NCI-H82 treated with DMSO at 0.1 percent for 48 hours (cell line): ENCODE measurements at regions not wholly inside any gene's neighbourhood (a gene's known extent, or its start where the extent isn't known, plus 50 kb on each side); places are given as distances from the start of the nearest gene placed in this dataset.
"Not testable (repeated sequence)": the region's sequence is repeated elsewhere in the genome, so short reads cannot be mapped to it uniquely, and the experiment has no call there.

Experiments
- DNase-seq: peaks from one replicate; lab custom pipeline; 2025; ENCODE audit not compliant: unreplicated experiment; lab: John Stamatoyannopoulos, UW

- DNase-seq = no peak
Measured at GRCh38 chr20:55175081-55175480, 699.7 kb downstream of the DOK5 start.

GRCh38 chr20:55174635-55175034, 699.2 kb downstream of the DOK5 start:
- no peak for DNase-seq

GRCh38 chr20:55174172-55174571, 698.8 kb downstream of the DOK5 start:
- no peak for DNase-seq

GRCh38 chr20:55173601-55174000, 698.2 kb downstream of the DOK5 start:
- DNase-seq = no peak

GRCh38 chr20:55172310-55173002, 697.1 kb downstream of the DOK5 start:
- no peak for DNase-seq

GRCh38 chr20:55166063-55166462, 690.7 kb downstream of the DOK5 start:
- no peak for DNase-seq

- DNase-seq = no peak
Measured at GRCh38 chr20:55160996-55161395, 685.6 kb downstream of the DOK5 start.

GRCh38 chr20:55160037-55160436, 684.6 kb downstream of the DOK5 start:
- DNase-seq = no peak

GRCh38 chr20:55159230-55159629, 683.8 kb downstream of the DOK5 start:
- DNase-seq = no peak

- no peak for DNase-seq
Measured at GRCh38 chr20:55158446-55158845, 683.1 kb downstream of the DOK5 start.

GRCh38 chr20:55155360-55155759, 680.0 kb downstream of the DOK5 start:
- no peak for DNase-seq

- DNase-seq = no peak
Measured at GRCh38 chr20:55153001-55153645, 677.7 kb downstream of the DOK5 start.

GRCh38 chr20:55151171-55151570, 675.8 kb downstream of the DOK5 start:
- no peak for DNase-seq

- DNase-seq = no peak
Measured at GRCh38 chr20:55143601-55144000, 668.2 kb downstream of the DOK5 start.

GRCh38 chr20:55142932-55143331, 667.5 kb downstream of the DOK5 start:
- no peak for DNase-seq

GRCh38 chr20:55140631-55141030, 665.2 kb downstream of the DOK5 start:
- DNase-seq = no peak

- no peak for DNase-seq
Measured at GRCh38 chr20:55139173-55139765, 663.9 kb downstream of the DOK5 start.

GRCh38 chr20:55135923-55136322, 660.5 kb downstream of the DOK5 start:
- DNase-seq = no peak

GRCh38 chr20:55132523-55132922, 657.1 kb downstream of the DOK5 start:
- DNase-seq = no peak

- not testable (repeated sequence) for DNase-seq
Measured at GRCh38 chr20:55117577-55117976, 642.2 kb downstream of the DOK5 start.

GRCh38 chr20:55116598-55116997, 641.2 kb downstream of the DOK5 start:
- DNase-seq = no peak

- no peak for DNase-seq
Measured at GRCh38 chr20:55103188-55103587, 627.8 kb downstream of the DOK5 start.
